ENCODE measurements at regions not wholly inside any gene's neighbourhood (a gene's known extent, or its start where the extent isn't known, plus 50 kb on each side); places are given as distances from the start of the nearest gene placed in this dataset.

DNA sequence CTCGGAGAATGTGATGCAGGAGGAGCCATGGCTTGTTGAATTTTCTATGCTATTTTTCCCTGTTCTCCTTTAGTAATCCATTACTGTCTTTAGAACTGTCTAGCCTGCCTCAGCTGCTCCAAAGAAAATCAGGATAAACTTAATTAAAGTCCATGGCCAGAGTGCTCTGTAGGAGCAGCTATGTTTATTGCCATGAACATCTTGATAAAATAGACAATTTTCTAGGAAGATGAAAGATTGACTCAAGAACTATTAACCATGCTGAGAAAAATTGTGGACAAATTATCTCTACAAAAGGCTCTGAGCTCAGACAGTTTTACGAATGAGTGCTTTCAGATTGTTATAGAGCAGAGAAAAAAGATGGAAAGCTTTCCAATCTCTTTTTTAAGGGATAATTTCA is 193.0 kb downstream of the TTC32 start:
- no peaks in the 10 kb centered on the region for H3K27me3 ChIP-seq
- H3K36me3 ChIP-seq = no peaks in the 10 kb centered on the region
- no peak for DNase-seq
- no peak for ATAC-seq
- peaks cover 0 to 8% of the 10 kb centered on the region in 2 donors for H3K9me3 ChIP-seq
- TF ChIP-seq, protein P1, sequence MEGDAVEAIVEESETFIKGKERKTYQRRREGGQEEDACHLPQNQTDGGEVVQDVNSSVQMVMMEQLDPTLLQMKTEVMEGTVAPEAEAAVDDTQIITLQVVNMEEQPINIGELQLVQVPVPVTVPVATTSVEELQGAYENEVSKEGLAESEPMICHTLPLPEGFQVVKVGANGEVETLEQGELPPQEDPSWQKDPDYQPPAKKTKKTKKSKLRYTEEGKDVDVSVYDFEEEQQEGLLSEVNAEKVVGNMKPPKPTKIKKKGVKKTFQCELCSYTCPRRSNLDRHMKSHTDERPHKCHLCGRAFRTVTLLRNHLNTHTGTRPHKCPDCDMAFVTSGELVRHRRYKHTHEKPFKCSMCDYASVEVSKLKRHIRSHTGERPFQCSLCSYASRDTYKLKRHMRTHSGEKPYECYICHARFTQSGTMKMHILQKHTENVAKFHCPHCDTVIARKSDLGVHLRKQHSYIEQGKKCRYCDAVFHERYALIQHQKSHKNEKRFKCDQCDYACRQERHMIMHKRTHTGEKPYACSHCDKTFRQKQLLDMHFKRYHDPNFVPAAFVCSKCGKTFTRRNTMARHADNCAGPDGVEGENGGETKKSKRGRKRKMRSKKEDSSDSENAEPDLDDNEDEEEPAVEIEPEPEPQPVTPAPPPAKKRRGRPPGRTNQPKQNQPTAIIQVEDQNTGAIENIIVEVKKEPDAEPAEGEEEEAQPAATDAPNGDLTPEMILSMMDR (IDR thresholded peaks at IDR 0.05) = no peak
- intact Hi-C loops (cut with DNase I) = no loop called here
- no peak overlapping the region for H3K27ac ChIP-seq
- peaks cover 0 to 4% of the 10 kb centered on the region in 2 donors for H3K4me1 ChIP-seq
- H3K4me3 ChIP-seq = no peak overlapping the region

DNA sequence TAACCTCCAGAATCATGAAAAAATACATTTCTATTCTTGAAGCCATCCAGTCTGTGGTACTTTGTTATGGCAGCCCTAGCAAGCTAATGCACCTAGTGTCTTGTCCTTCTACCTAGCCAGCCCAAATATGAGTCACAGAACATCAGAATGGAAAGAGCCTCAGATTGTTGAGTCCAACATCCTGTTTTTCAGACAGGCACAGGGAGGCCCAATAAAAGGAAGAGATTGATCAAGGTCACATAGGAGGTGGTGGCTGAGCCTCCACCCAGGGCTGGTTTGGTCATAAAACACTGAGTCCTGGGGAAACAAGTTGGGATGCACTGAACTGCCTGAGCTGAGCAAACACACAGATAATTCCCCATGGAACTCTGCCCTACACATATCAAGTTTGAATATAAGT is 195.5 kb downstream of the TTC32 start:
- H3K27ac ChIP-seq = no peak overlapping the region
- H3K27me3 ChIP-seq = no peaks in the 10 kb centered on the region
- peaks cover 0 to 3% of the 10 kb centered on the region in 2 donors for H3K9me3 ChIP-seq

DNA sequence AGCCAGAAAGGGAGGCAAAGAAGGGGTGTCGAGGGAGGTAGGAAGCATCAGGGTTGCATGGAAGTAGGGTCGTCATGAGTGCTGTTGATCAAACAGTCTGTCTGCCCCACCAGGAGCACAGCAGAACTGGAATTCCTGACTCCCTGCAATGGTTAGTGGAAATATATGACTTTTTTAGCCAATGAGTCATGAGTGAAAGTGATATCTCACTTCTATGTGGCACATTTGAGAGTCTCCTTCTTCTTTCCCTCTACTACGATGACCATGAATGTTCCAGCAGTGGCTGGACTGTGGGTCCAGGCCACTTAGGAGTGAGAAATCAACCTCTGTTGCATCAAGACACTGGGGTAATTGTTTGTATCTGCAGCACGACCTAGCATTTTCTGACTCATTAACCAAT is 199.5 kb downstream of the TTC32 start:
- no peak for DNase-seq
- TF ChIP-seq, protein P1 (IDR thresholded peaks at IDR 0.05) = no peak
- H3K4me1 ChIP-seq = no peaks in the 10 kb centered on the region
- intact Hi-C loops (cut with DNase I) = no loop called here
- no peak for ATAC-seq
- H3K9me3 ChIP-seq = peaks cover 0 to 2% of the 10 kb centered on the region in 2 donors
- H3K4me3 ChIP-seq = no peak overlapping the region
- H3K27me3 ChIP-seq = no peaks in the 10 kb centered on the region
- no peak overlapping the region for H3K27ac ChIP-seq
- no peaks in the 10 kb centered on the region for H3K36me3 ChIP-seq

More for the DNA sequence above, 195.5 kb downstream of the TTC32 start:
- Histone ChIP-seq H3K4me1 (no peaks in the 10 kb centered on the region), H3K4me3 (no peak overlapping the region), H3K36me3 (no peaks in the 10 kb centered on the region)
- ATAC-seq (no peak), DNase-seq (no peak)
- TF ChIP-seq, protein P1 (IDR thresholded peaks at IDR 0.05) = no peak
- intact Hi-C loops (cut with DNase I) = no loop called here

DNA sequence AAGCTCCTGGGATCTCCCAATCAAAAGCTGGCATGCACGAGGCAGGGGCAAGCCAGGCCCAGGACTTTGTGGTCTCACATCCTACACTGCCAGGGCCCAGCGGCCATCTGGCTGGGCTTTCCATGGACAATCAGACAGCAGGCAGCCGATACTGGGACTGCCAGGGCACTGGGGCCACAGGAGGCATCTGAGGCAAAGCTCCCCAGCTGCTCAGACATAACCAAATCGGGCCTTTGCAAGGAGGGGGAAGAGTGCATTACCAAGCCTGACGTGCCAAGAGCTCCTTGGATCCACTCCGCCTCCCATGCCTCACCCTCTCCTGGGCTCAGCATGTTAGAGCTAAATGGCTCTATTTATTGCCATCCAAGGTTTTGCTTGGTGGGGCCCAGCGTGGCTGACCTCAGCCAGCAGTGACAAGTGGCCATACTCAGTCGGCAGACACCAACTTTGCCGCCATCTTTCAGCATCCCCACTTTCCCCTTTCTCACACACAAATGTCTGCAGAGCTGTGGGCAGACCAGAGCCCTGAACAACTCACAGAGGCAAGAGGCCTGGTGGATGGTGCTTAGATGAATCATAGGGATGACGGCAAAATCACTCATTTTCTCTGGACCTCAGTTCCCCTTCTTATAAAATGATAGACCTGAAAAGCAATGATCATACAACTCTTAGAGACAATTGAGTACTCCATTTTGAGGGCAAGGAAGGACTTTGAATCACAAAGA is 200.8 kb downstream of the TTC32 start:
- Histone ChIP-seq H3K27me3 (no peaks in the 10 kb centered on the region), H3K4me3 (no peak overlapping the region), H3K27ac (no peak overlapping the region), H3K36me3 (no peaks in the 10 kb centered on the region), H3K9me3 (peaks cover 0 to 8% of the 10 kb centered on the region in 2 donors), H3K4me1 (no peaks in the 10 kb centered on the region)
- DNase-seq (no peak), ATAC-seq (no peak)
- intact Hi-C loops (cut with DNase I) = no loop called here
- TF ChIP-seq, protein P1 (IDR thresholded peaks at IDR 0.05) = no peak

DNA sequence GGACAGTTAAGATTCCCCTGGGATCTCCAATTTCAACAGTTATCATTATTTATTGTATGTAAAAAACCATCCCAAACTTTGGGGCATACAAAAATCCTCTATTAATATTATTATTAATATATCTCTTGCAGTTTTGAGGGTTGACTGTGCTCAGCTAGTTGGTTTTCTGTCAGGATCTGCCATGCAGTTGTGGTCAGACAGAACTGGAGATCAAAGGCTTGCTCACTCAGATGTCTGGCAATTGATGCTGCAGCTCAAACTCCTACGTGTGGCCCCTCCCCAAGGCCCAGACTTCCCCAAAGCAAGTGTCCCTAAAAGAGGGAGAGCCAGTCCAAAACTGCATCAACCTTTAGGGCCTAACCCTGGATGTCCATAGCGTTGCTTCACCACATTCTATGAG is 204.7 kb downstream of the TTC32 start:
- Histone ChIP-seq H3K27me3 (no peaks in the 10 kb centered on the region), H3K4me3 (no peak overlapping the region), H3K4me1 (no peaks in the 10 kb centered on the region), H3K9me3 (peaks cover 0 to 8% of the 10 kb centered on the region in 2 donors), H3K27ac (no peak overlapping the region), H3K36me3 (no peaks in the 10 kb centered on the region)
- intact Hi-C loops (cut with DNase I) = no loop called here
- no peak for ATAC-seq
- TF ChIP-seq, protein P1 (IDR thresholded peaks at IDR 0.05) = no peak
- DNase-seq = no peak

Data from left lung (tissue), 4 donors.